Hematopoietic multipotent progenitor cell treated with erythropoietin and hydrocortisone succinate and interleukin-3 and kit ligand, for 8 days (in vitro differentiated cells): ENCODE measurements at regions not wholly inside any gene's neighbourhood (a gene's known extent, or its start where the extent isn't known, plus 50 kb on each side); places are given as distances from the start of the nearest gene placed in this dataset.
"Not testable (repeated sequence)": the region's sequence is repeated elsewhere in the genome, so short reads cannot be mapped to it uniquely, and the experiment has no call there.

Experiments used
- DNase-seq: peaks from one replicate; pipeline ENCODE4 v3.0.0-alpha.2; 2015

DNA sequence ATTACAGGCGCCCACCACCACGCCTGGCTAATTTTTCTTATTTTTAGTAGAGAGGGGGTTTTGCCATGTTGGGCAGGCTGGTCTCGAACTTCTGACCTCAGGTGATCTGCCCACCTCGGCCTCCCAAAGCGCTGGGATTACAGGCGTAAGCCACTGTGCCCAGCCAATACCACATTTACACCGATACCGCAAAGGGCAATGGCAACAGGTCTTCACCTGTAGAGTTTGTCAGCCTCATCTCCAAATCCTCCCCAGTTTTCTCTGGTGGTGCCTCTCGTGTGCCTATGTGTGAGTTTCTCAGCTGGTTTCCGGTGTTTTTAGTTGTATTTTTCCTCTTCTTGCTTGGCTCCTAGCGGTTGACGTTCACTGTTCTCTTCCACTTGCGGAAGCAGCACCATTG, 52.0 kb upstream of the LYZL1 start:
- DNase-seq, result not testable (repeated sequence)

DNA sequence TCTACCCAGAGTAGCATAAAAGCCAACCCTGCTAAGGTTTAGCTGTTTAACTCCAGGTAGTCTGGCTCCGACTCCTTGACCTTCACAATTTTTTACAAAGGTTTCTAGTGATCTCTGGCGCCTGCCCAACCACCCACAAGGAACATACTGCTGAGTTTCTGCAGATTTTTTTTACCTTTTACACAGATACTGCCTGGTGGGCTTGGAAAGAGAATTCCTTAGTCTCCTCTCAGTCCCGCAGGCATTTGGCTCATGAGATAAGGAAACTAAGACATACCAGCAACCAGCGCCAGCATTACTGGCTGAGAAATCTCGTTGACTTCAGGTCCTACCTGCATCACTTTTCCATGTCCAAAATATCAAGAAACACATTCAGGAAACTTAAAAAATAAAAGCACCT, 51.1 kb upstream of the LYZL1 start:
- DNase-seq, result no peak

DNA sequence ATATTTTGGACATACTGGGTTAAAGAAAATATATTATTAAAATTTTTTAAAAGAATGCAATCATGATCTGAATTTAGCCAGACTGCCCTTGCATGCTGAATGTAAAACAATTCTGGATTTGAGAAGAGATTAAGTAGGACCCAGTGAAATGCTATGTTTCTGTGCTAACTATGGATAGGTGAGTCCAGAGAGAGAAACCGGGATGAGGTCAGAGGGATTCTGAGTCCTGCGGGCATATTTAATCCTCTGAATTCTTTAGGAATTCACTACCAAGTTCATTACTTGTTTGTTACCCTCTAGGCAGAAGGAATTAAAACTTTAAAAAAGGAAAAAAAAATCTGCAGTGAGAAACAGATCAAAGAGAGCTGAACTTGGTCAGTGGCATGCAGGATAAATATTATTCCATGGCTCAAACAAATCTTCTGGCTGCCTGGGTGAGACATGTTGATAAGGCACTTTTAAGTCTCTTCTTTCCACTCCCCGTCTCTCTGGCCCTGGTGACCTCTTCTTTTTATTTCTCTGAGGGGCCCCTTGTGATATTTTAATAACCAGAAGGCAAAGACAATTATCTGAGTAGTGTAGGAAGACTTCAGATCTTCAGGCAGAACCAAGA, 50.2 kb upstream of the LYZL1 start:
- DNase-seq, result no peak
